BLaER1 treated with 17β-estradiol and CSF1 and Interleukin-3, amounts not matched to agents 10 nM and 100 nM (cell line): ENCODE measurements at regions not wholly inside any gene's neighbourhood (a gene's known extent, or its start where the extent isn't known, plus 50 kb on each side); places are given as distances from the start of the nearest gene placed in this dataset.

Experiments
- H3K27ac ChIP-seq, 11 experiments: shearing (Covaris generic); formaldehyde crosslinking; 2 replicates each; pipeline ENCODE4 v1.8.1; 2022
- H3K27me3 ChIP-seq, 11 experiments: shearing (Covaris generic); formaldehyde crosslinking; 2 replicates each; pipeline ENCODE4 v1.8.1; 2022
- H3K36me3 ChIP-seq, 11 experiments: shearing (Covaris generic); formaldehyde crosslinking; 2 replicates each; pipeline ENCODE4 v1.8.1; 2022
- H3K4me1 ChIP-seq, 10 experiments: shearing (Covaris generic); formaldehyde crosslinking; 2 replicates each; pipeline ENCODE4 v1.8.1; 2022
- H3K4me2 ChIP-seq, 11 experiments: shearing (Covaris generic); formaldehyde crosslinking; 2 replicates each; pipeline ENCODE4 v1.8.1; 2022
- H3K4me3 ChIP-seq, 10 experiments: shearing (Covaris generic); formaldehyde crosslinking; 2 replicates each; pipeline ENCODE4 v1.8.1; 2022
- H3K9ac ChIP-seq, 11 experiments: shearing (Covaris generic); formaldehyde crosslinking; 2 replicates each; pipeline ENCODE4 v1.8.1; 2022
- H3K9me3 ChIP-seq, 11 experiments: shearing (Covaris generic); formaldehyde crosslinking; replicated peaks in 1 of 11; 2 replicates each; pipeline ENCODE4 v1.8.1; 2022
- H4K20me1 ChIP-seq, 11 experiments: shearing (Covaris generic); formaldehyde crosslinking; 2 replicates each; pipeline ENCODE4 v1.8.1; 2022
- Cebpa-rat ChIP-seq, 11 experiments: shearing (Covaris generic); IDR thresholded peaks; 2 replicates each; pipeline ENCODE4 v1.8.1; 2022

GRCh38 chr9:100838857-100839256 is 189.7 kb upstream of the PLPPR1 start:
- no peaks in the 10 kb centered on the region for H4K20me1 ChIP-seq
- H3K9ac ChIP-seq, result no peak overlapping the region
- no peak overlapping the region for H3K4me3 ChIP-seq
- no peaks in the 10 kb centered on the region for H3K9me3 ChIP-seq
- H3K27me3 ChIP-seq, result no peaks in the 10 kb centered on the region
- H3K27ac ChIP-seq, result no peak overlapping the region
- H3K4me2 ChIP-seq, result no peak overlapping the region; a peak in 1 of 22 replicates
- peaks cover 0 to 14% (median 0%) of the 10 kb centered on the region in 10 experiments; a peak in 1 of 20 replicates for H3K4me1 ChIP-seq
- no peaks in the 10 kb centered on the region for H3K36me3 ChIP-seq
- no peak for TF ChIP-seq Cebpa-rat (IDR thresholded peaks at IDR 0.05)

- no peak overlapping the region for H3K9ac ChIP-seq
- no peak for TF ChIP-seq Cebpa-rat (IDR thresholded peaks at IDR 0.05)
Observed at GRCh38 chr9:100848726-100849125, 179.8 kb upstream of the PLPPR1 start.

DNA sequence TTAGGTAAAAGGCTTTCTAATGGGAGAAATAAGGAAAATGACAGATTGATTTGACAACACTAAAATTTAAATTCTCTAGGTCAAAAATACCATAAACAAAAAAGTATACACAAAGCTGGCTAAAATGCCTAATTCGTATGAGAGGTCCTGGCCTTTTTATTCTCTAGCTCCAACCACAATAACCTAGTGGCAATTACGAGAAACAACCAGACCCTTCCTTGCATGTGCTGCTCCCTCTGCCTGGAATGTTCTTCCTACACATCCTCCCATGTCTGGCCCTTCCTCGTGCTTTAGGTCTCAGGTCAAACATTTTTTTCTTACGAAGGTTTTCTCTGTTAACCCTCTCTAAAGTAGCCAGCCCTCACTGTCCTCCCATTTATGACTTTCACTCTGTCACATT is 176.4 kb upstream of the PLPPR1 start:
- Histone ChIP-seq H3K27me3 (no peaks in the 10 kb centered on the region), H3K36me3 (no peaks in the 10 kb centered on the region), H3K4me1 (peaks cover 0 to 44% (median 2%) of the 10 kb centered on the region in 10 experiments; a peak in 9 of 20 replicates), H3K27ac (peak overlapping the region in 1 of 11 experiments; percentile 65; a peak in 2 of 22 replicates), H3K9ac (no peak overlapping the region), H3K4me3 (no peak overlapping the region), H3K4me2 (no peak overlapping the region), H3K9me3 (no peaks in the 10 kb centered on the region), H4K20me1 (no peaks in the 10 kb centered on the region)
- no peak for TF ChIP-seq Cebpa-rat (IDR thresholded peaks at IDR 0.05)

More at GRCh38 chr9:100848726-100849125, 179.8 kb upstream of the PLPPR1 start:
- Histone ChIP-seq H3K36me3 (no peaks in the 10 kb centered on the region), H3K4me3 (no peak overlapping the region), H3K4me2 (peak overlapping the region in 6 of 11 experiments; percentile 15 to 67 (median 40); a peak in 10 of 22 replicates), H3K9me3 (no peaks in the 10 kb centered on the region), H4K20me1 (no peaks in the 10 kb centered on the region), H3K27me3 (no peaks in the 10 kb centered on the region), H3K4me1 (peaks cover 0 to 52% (median 2%) of the 10 kb centered on the region in 10 experiments; a peak in 9 of 20 replicates), H3K27ac (peak overlapping the region in 3 of 11 experiments; percentile 52 to 75 (median 65); a peak in 6 of 22 replicates)

DNA sequence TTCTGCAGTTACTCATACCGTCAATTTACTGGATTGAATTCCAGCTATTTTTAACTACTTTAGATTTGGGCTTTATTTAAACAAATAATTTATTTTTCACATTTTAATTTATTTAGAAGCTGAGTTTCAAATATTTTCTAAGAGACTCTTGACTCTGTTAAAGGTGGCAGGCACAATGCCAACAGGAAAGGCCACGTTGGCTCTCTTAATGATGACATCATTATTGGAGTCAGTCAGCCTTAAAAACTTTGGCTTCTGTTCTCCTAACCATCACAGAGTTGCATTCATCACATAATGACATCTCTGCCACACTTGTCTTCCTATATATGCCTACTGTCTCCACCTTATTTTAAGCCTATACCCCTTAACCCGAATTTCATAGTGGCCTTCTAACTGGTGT is 172.3 kb upstream of the PLPPR1 start:
- peaks cover 5 to 10% (median 8%) of the 10 kb centered on the region in 11 experiments; a peak in 11 of 22 replicates for H3K9me3 ChIP-seq
- H3K4me1 ChIP-seq, result peaks cover 0 to 4% (median 0%) of the 10 kb centered on the region in 10 experiments; a peak in 6 of 20 replicates
- TF ChIP-seq Cebpa-rat (IDR thresholded peaks at IDR 0.05), result no peak
- H3K4me2 ChIP-seq, result no peak overlapping the region
- H4K20me1 ChIP-seq, result no peaks in the 10 kb centered on the region
- H3K27me3 ChIP-seq, result no peaks in the 10 kb centered on the region
- no peak overlapping the region for H3K9ac ChIP-seq
- no peak overlapping the region for H3K4me3 ChIP-seq
- no peaks in the 10 kb centered on the region for H3K36me3 ChIP-seq
- no peak overlapping the region for H3K27ac ChIP-seq

DNA sequence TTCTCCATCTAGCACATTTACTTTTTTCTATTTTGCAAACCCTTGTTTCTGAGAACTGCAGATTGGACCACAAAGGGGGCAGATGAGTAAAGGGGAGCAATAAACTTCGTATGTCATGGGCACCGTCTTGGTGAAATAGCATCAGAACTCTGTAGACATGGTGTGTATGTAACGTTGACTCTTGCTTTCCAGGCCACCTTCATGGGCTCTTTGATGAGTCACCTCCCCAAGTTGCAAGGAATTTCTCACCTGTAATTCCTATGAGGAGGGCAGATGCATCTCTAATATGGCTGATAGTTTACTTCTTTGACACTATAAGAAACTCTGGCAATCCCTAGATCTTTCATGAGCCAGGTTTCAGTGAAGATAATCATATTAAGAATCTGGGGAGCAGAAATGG is 163.4 kb upstream of the PLPPR1 start:
- H3K4me1 ChIP-seq, result no peaks in the 10 kb centered on the region
- TF ChIP-seq Cebpa-rat (IDR thresholded peaks at IDR 0.05), result no peak
- no peaks in the 10 kb centered on the region for H3K36me3 ChIP-seq
- H3K4me2 ChIP-seq, result no peak overlapping the region
- no peaks in the 10 kb centered on the region for H3K27me3 ChIP-seq
- no peak overlapping the region for H3K4me3 ChIP-seq
- peaks cover 5 to 14% (median 8%) of the 10 kb centered on the region in 11 experiments; a peak in 11 of 22 replicates for H3K9me3 ChIP-seq
- H3K27ac ChIP-seq, result no peak overlapping the region
- H4K20me1 ChIP-seq, result no peaks in the 10 kb centered on the region
- H3K9ac ChIP-seq, result no peak overlapping the region

GRCh38 chr9:100865648-100866047 is 162.9 kb upstream of the PLPPR1 start:
- Histone ChIP-seq H3K27me3 (no peaks in the 10 kb centered on the region), H3K4me3 (no peak overlapping the region), H3K27ac (no peak overlapping the region), H3K9ac (no peak overlapping the region), H3K4me2 (no peak overlapping the region), H3K4me1 (no peaks in the 10 kb centered on the region), H3K36me3 (no peaks in the 10 kb centered on the region), H3K9me3 (peaks cover 0 to 9% (median 4%) of the 10 kb centered on the region in 11 experiments; a peak in 5 of 22 replicates), H4K20me1 (no peaks in the 10 kb centered on the region)
- no peak for TF ChIP-seq Cebpa-rat (IDR thresholded peaks at IDR 0.05)

DNA sequence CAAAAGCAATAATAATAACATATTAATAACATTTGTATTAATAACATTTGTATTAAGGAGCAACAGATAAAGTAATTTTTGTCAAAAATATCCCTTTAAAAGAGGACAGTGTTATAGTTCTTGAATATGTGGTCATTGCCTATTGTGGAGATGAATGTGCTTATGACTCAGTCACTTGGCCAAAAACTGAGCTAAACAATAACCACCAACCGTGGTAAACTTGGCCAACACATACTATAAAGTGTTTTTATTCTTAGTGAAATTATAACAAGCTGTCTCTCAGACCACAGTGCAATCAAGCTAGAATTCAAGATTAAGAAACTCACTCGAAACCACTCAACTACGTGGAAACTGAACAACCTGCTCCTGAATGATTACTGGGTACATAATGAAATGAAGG is 159.2 kb upstream of the PLPPR1 start:
- Histone ChIP-seq H3K27me3 (no peaks in the 10 kb centered on the region), H4K20me1 (no peaks in the 10 kb centered on the region), H3K4me1 (no peaks in the 10 kb centered on the region), H3K9me3 (0 out of 22 replicates have a peak, but pooled peaks cover 0 to 4% (median 0%) of the 10 kb centered on the region in 11 experiments), H3K4me2 (no peak overlapping the region), H3K36me3 (no peaks in the 10 kb centered on the region), H3K27ac (no peak overlapping the region), H3K9ac (no peak overlapping the region), H3K4me3 (no peak overlapping the region)
- no peak for TF ChIP-seq Cebpa-rat (IDR thresholded peaks at IDR 0.05)

- no peak for TF ChIP-seq Cebpa-rat (IDR thresholded peaks at IDR 0.05)
- no peaks in the 10 kb centered on the region for H4K20me1 ChIP-seq
Observed at GRCh38 chr9:100879884-100880283, 148.6 kb upstream of the PLPPR1 start.

GRCh38 chr9:100880284-100880683 is 148.2 kb upstream of the PLPPR1 start:
- Histone ChIP-seq H3K4me3 (no peak overlapping the region), H3K27me3 (no peaks in the 10 kb centered on the region), H3K4me2 (no peak overlapping the region), H3K4me1 (peaks cover 8 to 15% (median 12%) of the 10 kb centered on the region in 10 experiments; a peak in 19 of 20 replicates), H4K20me1 (no peaks in the 10 kb centered on the region), H3K36me3 (no peaks in the 10 kb centered on the region), H3K27ac (no peak overlapping the region), H3K9ac (no peak overlapping the region), H3K9me3 (no peaks in the 10 kb centered on the region)
- TF ChIP-seq Cebpa-rat (IDR thresholded peaks at IDR 0.05), result no peak

More at GRCh38 chr9:100879884-100880283, 148.6 kb upstream of the PLPPR1 start:
- H3K27me3 ChIP-seq, result no peaks in the 10 kb centered on the region
- H3K9me3 ChIP-seq, result no peaks in the 10 kb centered on the region
- H3K27ac ChIP-seq, result no peak overlapping the region
- peaks cover 6 to 11% (median 9%) of the 10 kb centered on the region in 10 experiments; a peak in 19 of 20 replicates for H3K4me1 ChIP-seq
- H3K4me3 ChIP-seq, result no peak overlapping the region
- H3K36me3 ChIP-seq, result no peaks in the 10 kb centered on the region
- no peak overlapping the region for H3K9ac ChIP-seq
- H3K4me2 ChIP-seq, result no peak overlapping the region

- Histone ChIP-seq H3K9ac (no peak overlapping the region), H3K4me2 (peak overlapping the region in 10 of 11 experiments; percentile 10 to 66 (median 50); a peak in 16 of 22 replicates), H3K27me3 (no peaks in the 10 kb centered on the region), H3K36me3 (no peaks in the 10 kb centered on the region), H3K4me1 (peaks cover 11 to 41% (median 18%) of the 10 kb centered on the region in 10 experiments), H3K4me3 (no peak overlapping the region), H3K27ac (no peak overlapping the region), H4K20me1 (no peaks in the 10 kb centered on the region), H3K9me3 (peaks cover 0 to 11% (median 0%) of the 10 kb centered on the region in 11 experiments; a peak in 1 of 22 replicates)
- TF ChIP-seq Cebpa-rat (IDR thresholded peaks at IDR 0.05), result no peak
Observed at GRCh38 chr9:100884518-100884917, 144.0 kb upstream of the PLPPR1 start.
